ENCODE measurements at regions not wholly inside any gene's neighbourhood (a gene's known extent, or its start where the extent isn't known, plus 50 kb on each side); places are given as distances from the start of the nearest gene placed in this dataset.

DNA sequence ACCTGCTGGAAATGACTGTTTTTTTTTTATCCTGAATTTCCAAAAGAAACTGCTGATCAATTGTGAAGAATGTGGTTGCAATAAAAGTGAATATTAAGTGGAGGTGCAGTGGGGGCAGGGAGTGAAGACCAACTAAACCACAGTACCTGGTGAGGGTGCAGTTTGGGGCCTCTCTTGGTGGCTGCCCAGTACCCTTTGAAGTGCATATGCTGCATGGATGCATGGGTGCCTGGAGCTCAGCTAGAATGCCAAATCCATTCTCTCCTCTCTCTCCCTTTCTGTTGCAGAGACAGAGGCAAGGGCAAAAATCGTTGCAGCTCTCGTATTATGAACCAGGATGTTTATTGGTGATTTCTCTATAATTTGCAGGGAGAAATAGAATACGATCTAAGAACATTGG is 420.5 kb upstream of the ONECUT1 start:
- no peak for DNase-seq (ENCODE audit: low read depth)
- TF ChIP-seq CTCF (IDR thresholded peaks at IDR 0.05; ENCODE audit: low read depth, low read length, missing control alignments), result no peak
- no peak overlapping the region for H3K4me3 ChIP-seq (ENCODE audit: low read depth, low read length)
- in situ Hi-C loops (cut with HindIII; ENCODE audit: low sequenced_read_pairs), result no loop called here

DNA sequence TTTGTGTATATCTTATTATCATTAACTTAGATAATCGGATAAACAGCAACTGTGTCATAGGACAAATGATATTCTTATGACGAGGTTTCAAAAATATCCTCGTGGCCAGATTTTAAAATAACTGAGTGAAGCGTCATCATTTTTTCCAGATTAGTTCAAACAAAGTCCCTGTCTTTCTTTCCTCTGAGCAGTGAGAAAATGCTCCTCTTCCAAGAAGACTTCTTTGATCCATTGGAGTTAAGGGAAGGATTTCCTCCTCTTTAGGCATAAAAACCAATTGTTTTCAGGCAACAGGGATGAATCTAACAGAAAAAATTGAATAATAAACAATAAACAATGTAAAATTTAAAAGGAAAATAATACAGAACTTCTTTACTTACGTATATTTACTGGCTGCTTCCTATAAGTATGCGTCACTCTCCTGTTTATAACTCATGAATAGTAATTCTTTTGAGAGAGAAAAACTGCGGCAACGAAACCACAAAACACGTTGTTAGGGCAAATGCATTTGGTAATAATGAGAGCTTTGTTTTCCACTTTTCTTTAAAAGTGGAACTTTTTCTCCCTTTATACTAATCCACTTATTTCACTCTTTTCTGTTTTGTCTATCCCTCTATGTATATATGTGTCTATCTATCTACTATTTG is 419.4 kb upstream of the ONECUT1 start:
- H3K4me3 ChIP-seq (ENCODE audit: low read depth, low read length), result no peak overlapping the region
- no peak for TF ChIP-seq CTCF (IDR thresholded peaks at IDR 0.05; ENCODE audit: low read depth, low read length, missing control alignments)
- in situ Hi-C loops (cut with HindIII; ENCODE audit: low sequenced_read_pairs), result no loop called here
- no peak for DNase-seq (ENCODE audit: low read depth)

DNA sequence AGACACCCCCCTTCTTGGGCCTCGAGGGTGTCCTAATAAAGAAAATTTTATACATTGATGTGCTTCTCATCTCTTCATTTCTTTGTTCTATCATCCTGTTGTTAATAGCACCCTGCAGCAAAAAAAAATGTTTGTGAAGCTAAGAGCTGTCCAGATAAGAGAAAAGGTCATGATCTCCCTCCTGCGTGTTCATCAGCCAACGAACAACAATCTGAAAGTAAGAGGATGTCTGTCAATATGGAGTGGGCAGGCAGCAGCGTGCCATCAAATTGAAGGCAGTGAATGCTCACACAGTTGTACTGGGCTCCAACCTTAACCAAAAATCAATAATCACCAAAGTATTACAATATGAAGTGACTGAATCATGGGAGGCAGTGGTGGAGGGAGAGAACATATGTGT is 418.6 kb upstream of the ONECUT1 start:
- in situ Hi-C loops (cut with HindIII; ENCODE audit: low sequenced_read_pairs), result no loop called here
- no peak for TF ChIP-seq CTCF (IDR thresholded peaks at IDR 0.05; ENCODE audit: low read depth, low read length, missing control alignments)
- DNase-seq (ENCODE audit: low read depth), result no peak

DNA sequence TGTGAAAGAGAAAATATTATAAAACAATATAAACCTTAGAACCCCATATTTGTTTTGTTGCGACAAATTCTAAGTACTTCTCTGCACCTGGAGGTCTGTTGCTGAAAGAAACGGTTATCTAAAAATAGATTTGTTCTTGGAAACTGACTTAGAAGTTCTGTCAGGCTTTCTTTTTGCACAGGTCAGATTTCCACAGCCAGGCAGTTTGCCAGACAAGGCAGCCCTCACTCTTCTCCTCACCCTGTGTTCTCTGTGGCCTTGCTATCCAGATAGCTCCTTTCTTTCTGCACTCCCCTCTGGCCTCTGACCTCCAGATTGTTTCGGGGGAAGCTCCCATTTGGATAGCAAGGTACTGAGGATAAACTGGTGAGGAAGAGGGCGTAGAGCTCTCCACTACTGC is 413.3 kb upstream of the ONECUT1 start:
- no peak for TF ChIP-seq CTCF (IDR thresholded peaks at IDR 0.05; ENCODE audit: low read depth, low read length, missing control alignments)
- no peak for DNase-seq (ENCODE audit: low read depth)
- in situ Hi-C loops (cut with HindIII; ENCODE audit: low sequenced_read_pairs), result no loop called here
- H3K4me3 ChIP-seq (ENCODE audit: low read depth, low read length), result no peak overlapping the region

More for the DNA sequence above, 418.6 kb upstream of the ONECUT1 start:
- no peak overlapping the region for H3K4me3 ChIP-seq (ENCODE audit: low read depth, low read length)

DNA sequence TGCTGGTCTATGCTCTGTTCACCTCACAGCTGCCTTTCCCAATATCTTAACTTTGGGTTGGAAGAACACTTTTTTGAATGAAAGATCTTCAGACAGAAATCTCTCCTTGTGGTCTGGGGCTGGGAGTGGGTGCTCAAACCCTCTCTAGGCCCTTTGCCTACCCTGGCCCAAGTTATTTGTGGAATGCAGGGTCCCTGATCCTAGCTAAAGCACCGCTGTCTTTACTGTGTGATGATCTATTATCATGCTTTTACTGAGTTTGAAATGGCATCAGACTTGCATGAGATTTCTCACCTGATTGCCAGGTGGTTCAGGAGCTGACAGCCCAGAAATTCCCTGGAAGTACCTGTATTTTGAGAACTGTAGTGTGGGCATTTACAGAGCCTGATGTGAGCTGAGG is 412.7 kb upstream of the ONECUT1 start:
- in situ Hi-C loops (cut with HindIII; ENCODE audit: low sequenced_read_pairs), result no loop called here
- no peak for TF ChIP-seq CTCF (IDR thresholded peaks at IDR 0.05; ENCODE audit: low read depth, low read length, missing control alignments)
- no peak overlapping the region for H3K4me3 ChIP-seq (ENCODE audit: low read depth, low read length)
- DNase-seq (ENCODE audit: low read depth), result no peak

DNA sequence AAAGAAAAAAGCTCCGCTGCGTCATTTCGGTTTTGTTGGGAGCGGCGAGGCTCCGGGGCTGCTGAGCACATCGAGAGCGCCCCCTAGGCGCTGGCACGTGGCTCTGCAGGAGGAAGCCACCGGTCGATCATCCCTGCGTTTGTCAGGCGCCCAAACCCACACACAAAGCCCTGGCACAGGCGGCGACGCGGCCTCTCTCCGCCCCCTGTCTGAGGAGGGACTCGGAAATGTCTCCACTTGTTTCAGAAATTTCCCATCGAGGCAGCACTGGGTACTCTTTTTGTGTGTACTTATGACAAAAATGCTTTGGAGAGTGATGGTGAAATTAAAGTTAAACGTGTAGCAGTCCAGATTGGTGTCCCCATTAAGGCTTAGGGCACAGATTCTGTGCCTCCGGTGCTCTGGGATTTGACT is 407.3 kb upstream of the ONECUT1 start:
- in situ Hi-C loops (cut with HindIII; ENCODE audit: low sequenced_read_pairs), result no loop called here
- H3K4me3 ChIP-seq (ENCODE audit: low read depth, low read length), result no peak overlapping the region
- TF ChIP-seq CTCF (IDR thresholded peaks at IDR 0.05; ENCODE audit: low read depth, low read length, missing control alignments), result peak; percentile 88
- DNase-seq (ENCODE audit: low read depth), result peak; percentile 13
